PC-3 (cell line): ENCODE measurements at regions not wholly inside any gene's neighbourhood (a gene's known extent, or its start where the extent isn't known, plus 50 kb on each side); places are given as distances from the start of the nearest gene placed in this dataset.
"Not testable (repeated sequence)": the region's sequence is repeated elsewhere in the genome, so short reads cannot be mapped to it uniquely, and the experiment has no call there.

ENCODE experiments used
- ATAC-seq: fragments of 200-7000 bp; cut with Tn5 transposase; 2 replicates; pipeline ENCODE4 v1.9.1; 2020; ENCODE audit warnings: mild to moderate bottlenecking, moderate library complexity
- BruUV-seq: library from RNA; stranded (reverse); fragments of 400-500 nt; replicated peaks from 2 replicates; lab custom pipeline; 2021; lab: Mats Ljungman, UMichigan
- CTCF ChIA-PET: fragments of 300-600 bp; sonication (Branson Sonifier 250); formaldehyde crosslinking; loops from one replicate; lab custom pipeline; 2022; ENCODE audit warnings: antibody characterized with exemption; lab: Charles Lee
- POLR2A ChIA-PET: fragments of 300-600 bp; sonication (Branson Sonifier 250); formaldehyde crosslinking; loops from one replicate; lab custom pipeline; 2022; ENCODE audit warnings: antibody characterized with exemption; ENCODE audit not compliant: unreplicated experiment; lab: Charles Lee
- DNase-seq: peaks from one replicate; pipeline ENCODE4 v3.0.0-alpha.2; 2015
- H2AFZ ChIP-seq: fragments of 300-600 bp; sonication (generic); 2 replicates; pipeline ENCODE4 v1.6.0; 2016; ENCODE audit warnings: antibody characterized with exemption, low read length
- H3F3A ChIP-seq: fragments of 300-600 bp; sonication (generic); one replicate; pipeline ENCODE4 v1.6.0; 2017; ENCODE audit warnings: antibody characterized with exemption, low read length, control low read depth, mild to moderate bottlenecking; ENCODE audit not compliant: unreplicated experiment
- H3K27ac ChIP-seq: fragments of 300-600 bp; sonication (generic); 2 replicates; pipeline ENCODE4 v1.5.1; 2016; ENCODE audit warnings: mild to moderate bottlenecking, low read length
- H3K27me3 ChIP-seq: fragments of 300-600 bp; sonication (generic); 2 replicates; pipeline ENCODE4 v1.6.1; 2016; ENCODE audit warnings: low read length, mixed read lengths
- H3K36me3 ChIP-seq: fragments of 300-600 bp; sonication (generic); 2 replicates; pipeline ENCODE4 v1.6.1; 2016; ENCODE audit warnings: low read depth, mixed run types, low read length, mixed read lengths
- H3K4me1 ChIP-seq: fragments of 300-600 bp; sonication (generic); 2 replicates; pipeline ENCODE4 v1.5.1; 2016; ENCODE audit warnings: low read length; ENCODE audit not compliant: insufficient read depth
- H3K4me2 ChIP-seq: fragments of 300-600 bp; sonication (generic); 2 replicates; pipeline ENCODE4 v1.6.0; 2016; ENCODE audit warnings: low read length
- H3K4me3 ChIP-seq: fragments of 300-600 bp; sonication (generic); 2 replicates; pipeline ENCODE4 v1.5.1; 2016; ENCODE audit warnings: mild to moderate bottlenecking, low read length, mixed read lengths
- H3K79me2 ChIP-seq: fragments of 300-600 bp; sonication (generic); 2 replicates; pipeline ENCODE4 v1.6.1; 2017; ENCODE audit warnings: low read length, mixed read lengths
- H3K9ac ChIP-seq: fragments of 300-600 bp; sonication (generic); 2 replicates; pipeline ENCODE4 v1.6.0; 2016; ENCODE audit warnings: mild to moderate bottlenecking, low read length
- H3K9me2 ChIP-seq: fragments of 300-600 bp; sonication (generic); replicated peaks from 2 replicates; pipeline ENCODE4 v1.6.1; 2016; ENCODE audit warnings: mixed run types, low read length, mixed read lengths
- H3K9me3 ChIP-seq: fragments of 300-600 bp; sonication (generic); 2 replicates; pipeline ENCODE4 v1.6.1; 2016; ENCODE audit warnings: low read length, mixed read lengths
- H4K20me1 ChIP-seq: fragments of 300-600 bp; sonication (generic); 2 replicates; pipeline ENCODE4 v1.6.1; 2016; ENCODE audit warnings: low read length, mixed read lengths
- CTCF ChIP-seq: fragments of 300-600 bp; sonication (generic); conservative IDR thresholded peaks from 2 replicates; pipeline ENCODE4 v1.5.1; 2017; ENCODE audit warnings: antibody characterized with exemption, low read depth, mild to moderate bottlenecking, low read length
- EZH2 ChIP-seq: fragments of 300-600 bp; sonication (generic); IDR thresholded peaks from one replicate; pipeline ENCODE4 v1.6.1; 2017; ENCODE audit warnings: antibody characterized with exemption, mild to moderate bottlenecking, low read length; ENCODE audit not compliant: unreplicated experiment
- EZH2phosphoT487 ChIP-seq: fragments of 300-600 bp; sonication (generic); IDR thresholded peaks from 2 replicates; pipeline ENCODE4 v1.6.1; 2018; ENCODE audit warnings: mild to moderate bottlenecking, antibody characterized with exemption, low read length, borderline replicate concordance
- intact Hi-C: fragments of 100-400 bp; cut with micrococcal nuclease; formaldehyde crosslinking; loops from 2 replicates; pipeline ENCODE4 v1.9.0; 2023

GRCh38 chr14:27890259-27890658 lies 876.3 kb upstream of the FOXG1 start:
- H3K4me2 ChIP-seq, result no peak overlapping the region
- no peaks in the 10 kb centered on the region; the same call in 1 of the 2 replicates for H3K27me3 ChIP-seq
- no peak overlapping the region for H3K9ac ChIP-seq
- H3K36me3 ChIP-seq, result no peaks in the 10 kb centered on the region
- TF ChIP-seq EZH2, result no peak
- TF ChIP-seq EZH2phosphoT487, result no peak
- H3K9me3 ChIP-seq, result no peaks in the 10 kb centered on the region
- CTCF ChIA-PET, result no interaction called here
- ATAC-seq (no peak), DNase-seq (no peak)
- no peak overlapping the region for H3K27ac ChIP-seq
- no peaks in the 10 kb centered on the region for H3K79me2 ChIP-seq
- no peaks in the 10 kb centered on the region for H3K9me2 ChIP-seq
- POLR2A ChIA-PET, result no interaction called here
- no peak overlapping the region for H3K4me3 ChIP-seq
- no peak overlapping the region for H2AFZ ChIP-seq
- no peaks in the 10 kb centered on the region for H3K4me1 ChIP-seq
- intact Hi-C loops, result no loop called here
- no peaks in the 10 kb centered on the region for H3F3A ChIP-seq
- no peaks in the 10 kb centered on the region for H4K20me1 ChIP-seq
- BruUV-seq, result no TSS peak

GRCh38 chr14:27908484-27908883 lies 858.1 kb upstream of the FOXG1 start:
- H3K27ac ChIP-seq, ATAC-seq, H4K20me1 ChIP-seq, BruUV-seq, H3K4me1 ChIP-seq, H3K79me2 ChIP-seq, H3K27me3 ChIP-seq, H3K4me2 ChIP-seq, H3F3A ChIP-seq, DNase-seq, H3K9me2 ChIP-seq, intact Hi-C loops, H2AFZ ChIP-seq, H3K9ac ChIP-seq, H3K9me3 ChIP-seq, H3K4me3 ChIP-seq, POLR2A ChIA-PET, H3K36me3 ChIP-seq, CTCF ChIA-PET: not testable (repeated sequence)

DNA sequence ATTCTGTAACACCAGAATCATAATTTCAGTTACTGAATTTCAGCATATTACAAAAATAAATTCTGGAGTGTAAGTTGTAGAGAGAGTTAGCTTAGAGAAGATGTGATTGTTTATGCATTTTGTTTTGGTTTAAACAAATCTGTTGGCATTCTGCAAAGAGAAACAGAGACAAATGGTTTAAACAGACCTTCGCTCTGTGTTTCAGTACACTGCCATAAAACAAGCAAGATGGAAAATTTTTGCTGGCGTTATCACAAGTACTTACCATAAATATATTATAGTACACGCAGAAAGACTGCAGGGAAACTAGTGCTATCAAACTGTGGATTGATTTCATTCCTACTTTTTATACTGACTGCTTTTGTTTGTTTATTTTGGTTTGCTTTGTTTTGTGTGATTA lies 850.3 kb upstream of the FOXG1 start:
- no TSS peak for BruUV-seq
- Histone ChIP-seq H3K4me3 (no peak overlapping the region), H3K9me3 (no peaks in the 10 kb centered on the region), H4K20me1 (no peaks in the 10 kb centered on the region), H3K79me2 (no peaks in the 10 kb centered on the region), H3K9me2 (no peaks in the 10 kb centered on the region), H3K9ac (no peak overlapping the region), H3K27ac (no peak overlapping the region), H3K27me3 (no peaks in the 10 kb centered on the region), H3F3A (no peaks in the 10 kb centered on the region), H3K4me2 (no peak overlapping the region), H3K4me1 (no peaks in the 10 kb centered on the region), H2AFZ (no peak overlapping the region), H3K36me3 (no peaks in the 10 kb centered on the region)
- intact Hi-C loops, result no loop called here
- ATAC-seq (no peak), DNase-seq (no peak)
- ChIA-PET POLR2A (no interaction called here), CTCF (no interaction called here)
- TF ChIP-seq EZH2, result no peak
- no peak for TF ChIP-seq EZH2phosphoT487
- TF ChIP-seq CTCF, result no peak

- Histone ChIP-seq H3K36me3 (no peaks in the 10 kb centered on the region), H3K4me1 (no peaks in the 10 kb centered on the region), H3K9me2 (no peaks in the 10 kb centered on the region), H3K4me2 (no peak overlapping the region), H2AFZ (no peak overlapping the region), H3F3A (no peaks in the 10 kb centered on the region), H4K20me1 (no peaks in the 10 kb centered on the region), H3K9me3 (no peaks in the 10 kb centered on the region), H3K4me3 (no peak overlapping the region), H3K9ac (no peak overlapping the region), H3K79me2 (no peaks in the 10 kb centered on the region), H3K27ac (no peak overlapping the region), H3K27me3 (no peaks in the 10 kb centered on the region)
- ATAC-seq (no peak), DNase-seq (no peak)
- POLR2A ChIA-PET, result no interaction called here
- intact Hi-C loops, result no loop called here
- CTCF ChIA-PET, result no interaction called here
- TF ChIP-seq EZH2phosphoT487 (no peak), EZH2 (no peak), CTCF (no peak)
- no TSS peak for BruUV-seq
Measured at GRCh38 chr14:27917896-27918295, 848.7 kb upstream of the FOXG1 start.
